ENCODE measurements at regions not wholly inside any gene's neighbourhood (a gene's known extent, or its start where the extent isn't known, plus 50 kb on each side); places are given as distances from the start of the nearest gene placed in this dataset.

DNA sequence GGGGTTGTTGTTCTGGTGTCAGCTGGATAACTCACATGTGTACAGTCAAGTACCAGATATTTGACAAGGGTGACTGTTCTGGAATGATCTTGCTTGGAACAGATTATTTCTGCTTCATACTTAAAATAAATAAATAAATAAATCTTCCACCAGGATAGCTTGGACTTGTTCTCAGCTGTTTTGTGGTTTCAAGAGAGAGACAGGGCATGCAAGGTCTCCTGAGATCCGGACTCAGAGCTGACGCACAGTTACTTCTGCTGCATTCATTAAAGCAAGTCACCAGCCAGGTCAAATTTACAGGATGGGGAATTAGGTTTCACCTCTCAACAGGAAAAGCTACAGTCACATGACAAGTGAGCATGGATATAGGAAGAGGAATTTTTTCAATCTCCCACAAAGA, 285.0 kb upstream of the SPTLC3 start:
- TF ChIP-seq, protein P1, sequence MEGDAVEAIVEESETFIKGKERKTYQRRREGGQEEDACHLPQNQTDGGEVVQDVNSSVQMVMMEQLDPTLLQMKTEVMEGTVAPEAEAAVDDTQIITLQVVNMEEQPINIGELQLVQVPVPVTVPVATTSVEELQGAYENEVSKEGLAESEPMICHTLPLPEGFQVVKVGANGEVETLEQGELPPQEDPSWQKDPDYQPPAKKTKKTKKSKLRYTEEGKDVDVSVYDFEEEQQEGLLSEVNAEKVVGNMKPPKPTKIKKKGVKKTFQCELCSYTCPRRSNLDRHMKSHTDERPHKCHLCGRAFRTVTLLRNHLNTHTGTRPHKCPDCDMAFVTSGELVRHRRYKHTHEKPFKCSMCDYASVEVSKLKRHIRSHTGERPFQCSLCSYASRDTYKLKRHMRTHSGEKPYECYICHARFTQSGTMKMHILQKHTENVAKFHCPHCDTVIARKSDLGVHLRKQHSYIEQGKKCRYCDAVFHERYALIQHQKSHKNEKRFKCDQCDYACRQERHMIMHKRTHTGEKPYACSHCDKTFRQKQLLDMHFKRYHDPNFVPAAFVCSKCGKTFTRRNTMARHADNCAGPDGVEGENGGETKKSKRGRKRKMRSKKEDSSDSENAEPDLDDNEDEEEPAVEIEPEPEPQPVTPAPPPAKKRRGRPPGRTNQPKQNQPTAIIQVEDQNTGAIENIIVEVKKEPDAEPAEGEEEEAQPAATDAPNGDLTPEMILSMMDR (IDR thresholded peaks at IDR 0.05), result no peak
- TF ChIP-seq POLR2A (IDR thresholded peaks at IDR 0.05), result no peak
